ENCODE measurements at regions not wholly inside any gene's neighbourhood (a gene's known extent, or its start where the extent isn't known, plus 50 kb on each side); places are given as distances from the start of the nearest gene placed in this dataset.
"Not testable (repeated sequence)": the region's sequence is repeated elsewhere in the genome, so short reads cannot be mapped to it uniquely, and the experiment has no call there.

DNA sequence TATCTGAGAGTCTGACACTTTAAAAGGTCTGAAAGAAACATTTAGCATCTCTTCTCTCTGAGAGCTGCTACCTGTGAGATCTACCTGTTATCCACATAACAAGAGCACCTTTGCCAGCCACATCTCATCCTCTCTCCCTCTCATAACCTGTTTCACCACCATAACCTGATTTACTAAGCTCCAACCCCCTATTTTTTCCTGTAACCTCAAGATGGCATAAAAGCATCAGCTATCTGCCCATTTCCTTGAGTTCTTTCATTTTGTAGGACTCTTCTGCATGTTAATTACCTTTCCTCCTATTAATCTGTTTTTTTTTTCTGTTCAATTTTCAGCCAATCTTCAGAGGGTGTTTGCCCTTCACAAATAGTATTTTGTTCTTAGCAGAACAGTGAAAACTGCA, 136.5 kb upstream of the KCNK1 start:
- no peak for DNase-seq

DNA sequence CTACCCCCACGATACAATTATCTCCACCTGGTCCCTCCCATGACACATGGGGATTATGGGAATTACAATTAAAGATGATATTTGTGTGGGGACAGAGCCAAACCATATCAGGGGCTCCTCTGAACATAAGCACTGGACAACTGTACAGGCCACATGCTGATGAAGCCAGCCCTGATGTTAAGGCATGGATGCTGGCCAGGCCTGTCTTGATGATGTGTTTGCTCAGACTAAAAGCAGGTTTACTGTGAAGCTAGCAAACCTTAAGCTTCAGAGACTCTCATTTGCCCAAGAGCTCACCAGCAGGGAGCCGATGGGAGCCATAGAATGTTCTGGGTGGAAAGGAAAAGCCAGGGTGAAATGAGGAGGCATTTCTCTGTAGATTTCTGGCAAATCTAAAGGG, 135.3 kb upstream of the KCNK1 start:
- DNase-seq, result no peak

DNA sequence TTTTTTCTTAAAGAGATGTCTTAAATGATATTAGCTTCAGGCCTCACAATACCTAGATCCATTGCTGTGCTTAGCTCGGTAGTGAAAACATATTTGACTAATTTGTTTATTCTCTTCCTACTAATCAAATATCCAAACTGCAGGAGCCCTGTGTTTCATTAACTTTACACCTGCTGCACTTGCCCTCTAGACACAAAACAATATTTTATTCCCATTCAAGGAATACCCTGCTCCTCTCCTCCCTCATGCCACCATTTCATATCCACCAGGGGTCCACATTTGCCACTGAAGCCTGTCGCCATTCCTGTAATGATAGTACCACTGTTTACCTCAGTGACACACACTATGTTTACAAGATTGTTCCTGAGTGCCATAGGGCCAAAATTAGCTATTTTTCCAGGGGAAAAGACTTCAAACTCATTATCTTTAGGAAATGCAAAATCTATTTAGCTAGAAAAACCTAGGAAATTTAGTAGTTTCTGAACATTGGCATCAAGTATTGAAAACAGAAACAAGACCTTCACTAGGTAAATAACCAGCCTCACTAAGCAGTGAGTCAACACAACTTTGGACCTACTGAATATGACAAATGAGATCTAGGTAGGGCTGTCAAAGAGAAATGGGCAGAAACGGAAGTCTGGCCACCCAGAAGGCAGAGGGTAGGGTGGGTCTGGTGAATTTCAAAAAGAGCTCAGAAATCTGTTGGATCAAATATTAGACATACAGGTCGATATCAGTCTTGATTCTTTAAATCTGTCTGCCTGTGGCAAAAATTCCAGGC, 134.6 kb upstream of the KCNK1 start:
- no peak for DNase-seq

DNA sequence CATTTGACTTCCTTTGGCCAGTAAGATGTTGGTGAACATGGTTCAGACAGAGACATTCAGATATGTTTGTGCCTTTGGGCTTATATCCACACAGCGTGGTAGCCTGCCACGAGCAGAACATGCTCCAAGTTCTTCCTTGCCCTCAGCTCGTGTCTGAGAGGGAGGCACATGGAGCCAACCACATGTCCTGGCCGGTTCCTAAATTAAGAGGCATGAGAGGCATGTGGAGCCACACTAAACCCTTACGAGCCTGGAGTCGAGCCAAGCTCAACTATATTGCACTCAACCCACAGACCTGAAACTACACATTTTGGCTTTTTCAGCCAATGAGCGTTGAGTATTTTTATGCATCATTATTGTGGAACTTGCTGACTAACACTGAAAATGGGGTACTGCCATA, 133.7 kb upstream of the KCNK1 start:
- DNase-seq, result no peak

DNA sequence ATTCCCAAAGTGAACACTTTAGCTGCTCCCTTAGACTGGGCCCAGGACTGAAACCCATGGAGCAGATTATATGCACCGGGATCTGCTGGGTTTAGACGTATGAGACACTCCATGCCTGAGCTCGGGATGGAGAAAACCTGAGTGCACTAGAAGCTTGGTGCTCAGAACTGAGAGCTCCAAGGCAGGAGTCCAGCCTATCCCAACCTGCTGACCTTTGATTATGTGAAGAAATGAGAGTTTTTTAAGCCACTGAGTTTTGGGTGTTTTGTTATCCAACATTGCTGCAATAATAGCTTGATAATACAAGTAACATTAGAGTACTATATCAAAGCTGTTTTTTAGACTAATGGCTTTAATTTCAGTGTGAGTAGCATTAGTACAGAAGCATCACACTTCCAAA, 131.5 kb upstream of the KCNK1 start:
- no peak for DNase-seq

DNA sequence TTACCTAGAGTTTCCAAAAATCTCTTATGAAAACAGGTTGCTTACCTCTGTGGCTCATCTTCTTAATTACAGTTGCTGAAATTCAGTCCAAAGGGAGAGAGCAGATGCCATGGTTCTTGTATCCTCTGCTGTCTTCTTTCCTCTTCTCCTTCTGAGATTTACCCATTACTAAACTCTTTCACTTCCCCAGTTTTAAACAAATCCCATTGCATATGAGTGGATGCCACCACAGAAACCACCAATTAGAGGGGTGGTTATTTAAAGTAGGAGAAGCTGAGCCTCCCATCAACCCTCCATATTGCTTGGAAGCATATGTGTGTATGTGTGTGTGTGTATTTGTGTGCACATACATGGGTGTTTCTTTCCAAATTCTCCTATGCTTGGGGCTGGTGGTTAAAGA, 128.5 kb upstream of the KCNK1 start:
- no peak for DNase-seq

DNA sequence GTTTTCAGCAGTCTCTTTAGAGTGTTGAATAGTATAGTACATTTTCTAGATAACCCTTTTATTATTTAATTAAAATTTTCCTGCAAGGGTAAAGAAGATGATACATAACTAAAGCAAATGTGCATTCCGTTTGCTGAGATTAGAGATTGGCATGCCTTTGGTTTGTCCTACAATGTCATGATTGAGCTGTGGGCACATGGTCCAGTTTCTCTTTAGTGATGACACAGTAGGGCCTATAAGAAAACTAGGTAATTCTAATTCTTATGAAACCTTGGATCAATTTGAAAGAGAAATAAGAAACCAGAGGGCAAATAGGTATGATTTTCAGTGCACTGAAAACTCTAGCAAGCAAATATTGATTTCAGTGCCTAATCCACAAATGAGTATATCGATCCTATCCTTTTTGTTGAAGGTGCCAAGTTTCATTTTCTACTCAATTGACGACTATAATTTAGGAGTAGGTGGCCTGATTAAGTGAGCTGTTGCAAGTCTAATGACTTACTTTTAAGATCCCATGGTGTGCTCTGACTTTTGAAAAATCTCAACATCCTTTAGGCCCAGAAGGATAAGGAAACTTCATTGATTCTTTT, 128.0 kb upstream of the KCNK1 start:
- no peak for DNase-seq

DNA sequence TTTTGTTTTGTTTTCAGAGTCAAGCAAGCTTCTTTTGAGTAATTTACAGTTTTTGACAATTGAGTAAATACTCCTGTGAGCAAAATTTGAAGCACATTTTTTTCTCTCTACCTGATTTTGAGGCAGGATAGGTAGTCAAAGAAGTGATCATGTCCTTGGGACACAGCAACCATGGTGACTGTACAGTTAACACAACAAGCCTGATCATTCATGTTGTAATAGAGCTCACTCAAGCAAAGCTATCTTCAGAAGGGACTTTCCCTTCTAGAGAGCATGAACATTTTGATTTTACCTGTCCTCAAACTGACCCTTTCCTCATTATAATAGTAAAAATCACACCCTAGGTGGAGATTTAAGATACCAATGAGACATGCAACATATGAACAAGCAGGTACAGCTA, 126.5 kb upstream of the KCNK1 start:
- no peak for DNase-seq

DNA sequence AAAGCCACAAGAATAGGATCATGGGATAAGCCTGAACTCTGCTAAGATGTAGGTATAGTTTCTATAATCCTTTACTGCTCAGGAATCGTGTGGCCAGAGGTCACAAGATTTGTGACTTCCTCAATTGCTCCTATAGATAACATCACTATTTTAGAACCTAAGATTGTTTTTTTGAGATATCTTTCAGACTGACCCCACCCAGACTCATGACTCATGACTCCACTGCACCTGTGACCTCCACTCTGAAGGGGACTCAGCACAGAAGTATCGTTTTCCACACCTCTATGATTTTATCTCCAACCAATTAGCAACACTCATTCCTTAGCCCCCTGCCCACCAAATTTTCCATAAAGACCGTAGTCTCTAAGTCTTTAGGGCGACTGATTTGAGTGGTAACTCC, 124.5 kb upstream of the KCNK1 start:
- DNase-seq, result no peak

DNA sequence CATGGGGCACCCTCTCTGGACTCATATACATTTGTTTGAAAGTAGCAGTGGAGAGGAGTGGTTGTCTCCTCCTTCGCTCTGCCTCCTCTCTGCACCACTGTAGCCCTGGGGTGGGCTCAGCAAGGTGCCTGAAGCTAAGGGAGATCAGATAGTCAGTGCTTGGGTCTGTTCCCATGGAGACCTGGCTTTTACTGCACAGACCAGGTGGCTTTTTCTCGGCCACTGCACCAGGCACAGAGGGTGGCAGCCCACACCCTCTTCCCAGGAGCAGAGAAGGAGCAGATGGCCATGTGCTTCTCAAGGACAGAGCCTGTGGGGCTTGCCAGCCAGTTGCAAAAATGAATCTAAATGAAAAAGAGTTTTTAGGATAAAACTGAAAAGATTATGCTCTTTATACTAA, 123.4 kb upstream of the KCNK1 start:
- DNase-seq, result no peak

DNA sequence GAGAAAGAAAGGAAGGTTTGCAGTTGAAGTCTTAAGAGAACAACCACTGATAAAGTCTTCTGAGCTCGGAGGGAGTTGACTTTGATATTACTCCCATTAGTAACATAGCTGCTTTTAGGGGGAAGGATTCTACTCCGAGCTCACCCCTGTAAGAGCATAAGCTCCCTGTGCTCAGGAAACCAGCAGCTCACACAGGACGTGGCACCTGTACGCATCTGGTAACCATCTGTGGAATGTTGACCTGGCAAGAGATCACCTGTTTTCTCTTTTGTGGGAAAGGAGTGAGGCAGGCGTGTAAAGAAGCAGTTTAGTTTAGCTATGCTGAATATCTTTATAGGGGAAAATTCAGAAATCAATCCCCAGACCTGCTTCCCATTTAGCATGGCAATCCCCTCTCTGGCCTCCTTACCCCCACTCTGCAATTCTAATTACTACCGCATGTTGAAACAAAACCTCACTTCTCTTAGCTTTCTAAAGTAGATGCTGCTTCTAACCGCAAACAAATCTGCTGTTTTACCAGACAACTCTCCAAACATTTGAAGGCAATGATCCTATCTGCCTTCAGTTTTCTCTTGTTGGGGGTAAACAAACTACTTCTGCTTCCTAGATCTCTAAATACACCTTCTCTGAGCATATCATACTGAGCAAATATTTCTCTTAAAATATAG, 121.8 kb upstream of the KCNK1 start:
- no peak for DNase-seq

DNA sequence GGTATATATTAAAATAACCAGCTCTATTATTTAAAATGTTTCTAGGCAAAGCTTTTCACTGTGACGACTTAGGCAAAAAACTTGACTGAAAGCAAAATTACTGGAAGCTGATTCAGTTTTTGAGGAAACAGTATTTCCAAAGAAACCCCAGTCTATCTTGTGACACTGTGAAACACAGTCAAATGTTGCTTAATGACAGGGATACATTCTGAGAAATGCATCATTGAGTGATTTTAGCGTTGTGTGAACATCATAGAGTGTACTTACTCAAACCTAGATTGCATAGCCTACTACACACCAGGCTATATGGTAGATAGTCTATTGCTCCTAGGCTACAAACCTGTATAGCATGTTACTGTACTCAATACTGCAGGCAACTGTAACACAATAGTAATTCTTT, 116.9 kb upstream of the KCNK1 start:
- DNase-seq, result no peak

DNA sequence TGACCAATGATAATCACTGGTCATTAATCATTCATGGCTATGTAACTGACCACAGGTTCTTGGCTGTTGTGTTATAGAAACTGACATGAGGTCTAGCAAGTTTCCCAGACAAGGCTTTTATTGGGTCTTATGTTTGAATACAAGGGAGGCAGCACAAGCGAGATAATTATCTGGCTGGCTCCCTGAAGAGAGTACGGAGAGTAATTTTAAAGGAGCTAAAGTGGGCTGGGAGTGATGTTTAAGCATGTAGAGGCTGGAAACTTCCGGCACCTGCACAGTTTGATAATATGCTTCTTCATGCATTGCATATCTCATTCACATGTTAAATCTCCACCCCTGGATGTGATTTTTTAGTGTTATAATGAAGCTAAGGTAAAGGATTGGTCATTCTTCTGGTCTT, 116.2 kb upstream of the KCNK1 start:
- DNase-seq, result no peak

DNA sequence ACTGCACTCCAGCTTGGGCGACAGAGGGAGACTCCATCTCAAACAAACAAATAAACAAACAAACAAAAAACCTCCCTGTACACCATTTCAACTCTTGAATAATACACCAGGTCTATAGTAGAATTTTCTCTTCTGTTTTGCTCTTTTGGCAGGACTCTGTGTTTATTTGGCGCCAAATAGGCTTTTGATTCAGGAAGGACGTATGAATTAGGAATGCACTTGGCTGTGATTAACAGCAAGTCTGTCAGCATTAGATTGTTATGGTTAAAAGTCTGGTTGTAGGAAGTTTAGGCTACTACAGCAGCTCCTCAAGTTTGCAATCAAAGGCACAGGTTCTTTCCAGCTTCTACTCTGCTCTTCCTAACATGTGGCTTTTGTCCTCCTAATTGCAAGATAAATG, 113.8 kb upstream of the KCNK1 start:
- no peak for DNase-seq

DNA sequence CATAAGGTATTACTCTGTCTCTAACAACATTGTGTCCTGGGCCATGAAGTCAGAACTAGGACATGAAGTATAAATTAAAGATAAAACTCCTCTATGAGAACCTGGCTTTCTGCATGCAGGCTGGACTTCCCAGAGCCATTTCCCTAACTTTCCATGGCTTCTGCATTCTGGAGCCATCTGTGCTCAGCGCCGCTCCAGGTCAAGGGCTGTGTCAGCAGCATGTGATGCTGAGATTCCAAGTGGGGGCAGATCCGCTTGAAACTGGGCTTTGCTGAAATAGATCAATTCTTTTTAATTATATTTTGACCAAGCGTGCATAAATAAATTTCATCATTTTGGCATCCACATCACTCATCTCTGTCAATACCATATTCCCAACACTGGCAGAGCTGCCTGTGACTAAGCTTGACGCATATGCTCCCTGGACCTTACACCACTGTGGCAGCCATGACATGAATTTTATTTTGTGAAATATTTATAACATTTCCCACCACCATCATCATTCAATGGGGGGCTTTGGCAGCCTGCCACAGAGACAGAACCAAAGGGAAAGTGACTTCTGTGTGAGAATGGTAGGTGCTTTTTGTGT, 110.4 kb upstream of the KCNK1 start:
- no peak for DNase-seq

DNA sequence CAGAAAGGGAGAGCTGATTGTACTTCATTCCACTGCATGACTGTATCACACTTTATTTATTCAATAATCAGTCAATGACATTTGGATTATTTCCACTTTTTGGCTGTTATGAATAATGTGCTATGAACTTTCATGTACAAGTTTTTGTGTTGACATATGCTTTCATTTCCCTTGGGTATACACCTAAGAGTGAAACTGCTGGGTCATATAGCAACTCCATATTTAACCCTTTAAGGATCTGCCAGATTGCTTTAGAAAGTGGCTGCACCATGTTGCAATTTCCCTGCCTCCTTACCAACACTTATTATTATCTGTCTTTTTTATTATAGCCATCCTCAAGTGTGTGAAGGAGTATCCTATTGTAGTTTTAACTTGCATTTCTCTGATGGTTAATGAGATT, 108.8 kb upstream of the KCNK1 start:
- no peak for DNase-seq

DNA sequence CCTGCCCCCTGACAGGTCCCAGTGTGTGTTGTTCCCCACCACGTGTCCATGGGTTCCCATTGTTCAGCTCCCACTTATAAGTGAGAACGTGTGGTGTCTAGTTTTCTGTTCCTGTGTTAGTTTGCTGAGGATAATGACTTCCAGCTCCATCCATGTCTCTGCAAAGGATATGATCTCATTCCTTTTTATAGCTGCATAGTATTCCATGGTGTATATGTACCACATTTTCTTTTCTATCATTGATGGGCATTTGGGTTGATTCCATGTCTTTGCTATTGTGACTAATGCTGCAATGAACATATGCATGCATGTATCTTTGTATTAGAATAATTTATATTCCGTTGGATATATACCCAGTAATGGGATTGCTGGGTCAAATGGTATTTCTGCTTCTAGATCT, 108.0 kb upstream of the KCNK1 start:
- DNase-seq, result not testable (repeated sequence)

DNA sequence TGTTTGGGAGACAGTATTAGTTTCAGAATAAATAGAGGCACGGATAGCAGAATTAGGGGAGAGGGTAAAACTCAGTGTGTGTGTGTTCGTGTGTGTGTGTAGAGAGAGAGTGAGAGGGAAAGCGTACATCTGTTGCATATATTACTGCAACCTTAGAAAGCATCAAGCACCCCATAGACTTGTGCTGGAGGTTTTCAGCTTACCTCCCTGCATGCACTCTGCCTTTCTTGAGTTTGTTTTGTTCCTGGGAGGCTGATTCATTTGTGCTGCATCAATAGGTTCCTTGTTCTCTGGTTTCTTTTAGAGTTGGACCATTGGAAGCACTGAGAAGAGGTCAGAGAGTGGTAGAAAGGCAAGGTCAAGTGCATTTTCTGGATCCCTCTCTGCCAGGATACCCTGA, 104.4 kb upstream of the KCNK1 start:
- no peak for DNase-seq

DNA sequence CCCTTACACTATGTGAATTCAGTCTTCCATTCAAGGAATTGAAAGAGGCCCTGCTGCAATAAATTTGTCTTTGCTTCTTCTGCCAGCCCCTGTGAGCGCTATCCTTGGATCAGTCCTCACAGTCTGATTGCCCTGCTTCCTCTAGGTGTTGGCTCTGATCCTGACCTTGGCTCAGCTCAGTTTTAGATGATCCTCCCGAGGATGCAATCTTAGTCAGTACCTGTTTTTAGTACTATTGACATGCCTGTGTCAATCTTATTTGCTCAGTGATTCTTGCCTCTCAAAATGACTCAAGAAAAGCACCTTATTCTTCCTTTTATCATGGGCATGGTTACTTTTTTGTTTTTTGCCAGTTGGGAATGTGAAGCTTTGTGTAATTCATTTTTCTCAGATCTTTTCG, 101.4 kb upstream of the KCNK1 start:
- DNase-seq, result no peak

DNA sequence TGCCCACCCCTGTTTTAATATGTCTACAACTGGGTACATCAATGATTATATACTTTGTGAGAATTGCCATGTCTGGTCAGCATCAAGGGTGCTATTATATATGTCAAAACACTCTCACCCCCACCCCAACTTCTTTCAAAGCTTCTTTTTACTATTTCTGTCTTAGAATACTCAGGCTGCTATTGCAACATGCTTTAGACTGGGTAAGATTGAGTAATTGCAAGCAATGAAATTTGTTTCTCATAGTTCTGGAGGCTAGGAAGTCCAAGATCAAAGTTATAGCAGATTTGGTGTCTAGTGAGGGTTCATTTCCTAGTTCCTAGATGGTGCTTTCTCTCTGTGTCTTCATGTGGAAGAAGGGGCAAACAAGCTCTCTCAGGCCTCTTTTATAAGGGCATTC, 100.5 kb upstream of the KCNK1 start:
- no peak for DNase-seq

DNA sequence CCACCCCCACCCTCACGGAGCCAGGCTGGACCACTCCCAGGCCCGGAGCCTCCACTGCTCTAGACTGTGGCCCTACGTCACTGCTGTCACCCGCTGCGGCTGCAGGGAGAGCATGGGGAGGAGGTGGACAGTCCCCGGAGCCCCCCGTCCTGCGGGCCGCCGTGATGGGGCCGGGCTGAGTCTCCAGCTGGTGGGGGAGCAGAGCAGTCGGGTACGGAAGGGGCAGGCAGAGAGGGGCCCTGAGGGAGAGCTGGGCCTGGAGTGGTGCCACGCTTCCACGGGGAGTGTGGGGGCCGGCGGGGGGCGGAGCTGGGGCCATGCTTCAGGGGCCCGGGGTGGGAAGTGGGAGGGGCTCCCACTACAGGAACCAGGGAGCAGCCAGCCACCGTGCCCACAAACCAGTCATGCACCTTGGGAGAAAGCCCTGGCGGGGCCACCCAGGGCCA, 98.9 kb upstream of the KCNK1 start:
- no peak for DNase-seq

DNA sequence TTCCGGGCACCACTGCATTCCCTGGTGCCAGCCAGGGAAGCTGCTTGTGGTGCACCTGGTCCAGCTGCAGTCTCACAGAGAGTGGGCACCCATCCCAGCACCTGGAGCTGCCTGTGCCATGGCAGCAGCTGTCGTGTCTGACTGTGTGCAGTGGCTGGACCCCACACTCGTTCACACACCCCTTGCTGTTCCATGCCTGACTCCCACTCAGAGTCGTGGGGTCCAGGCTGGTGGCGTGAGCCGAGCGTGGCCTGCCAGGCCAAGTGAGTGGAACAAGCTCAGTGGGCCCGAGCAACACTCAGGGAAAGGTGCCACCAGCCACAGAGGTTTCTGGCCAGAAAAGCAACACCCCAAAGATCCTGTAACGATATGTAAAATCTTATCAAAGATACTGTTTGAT, 97.2 kb upstream of the KCNK1 start:
- no peak for DNase-seq

DNA sequence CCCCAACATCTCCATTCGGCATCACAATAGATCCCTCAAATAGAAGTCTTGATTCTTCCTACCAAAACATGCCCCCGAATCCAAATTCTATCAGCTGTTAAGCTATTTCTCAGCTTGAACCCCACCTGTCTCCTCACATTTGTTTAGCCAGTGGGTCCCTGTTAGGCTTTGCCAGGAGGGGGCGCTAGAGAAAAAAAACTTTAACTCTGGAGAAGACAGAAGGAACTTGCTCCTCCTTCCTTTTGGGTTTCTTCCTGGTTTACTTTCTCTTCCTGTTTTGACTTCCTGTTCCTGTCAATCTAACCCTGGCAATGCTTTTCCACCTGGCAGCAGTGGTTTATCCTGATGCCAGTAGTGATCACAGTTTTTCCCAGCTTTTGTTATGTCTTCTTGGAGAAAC, 95.6 kb upstream of the KCNK1 start:
- DNase-seq, result no peak
